B cell (primary cell): ENCODE measurements at regions not wholly inside any gene's neighbourhood (a gene's known extent, or its start where the extent isn't known, plus 50 kb on each side); places are given as distances from the start of the nearest gene placed in this dataset.

Experiments
- ATAC-seq: fragments of 200-7000 bp; cut with Tn5 transposase; one replicate; pipeline ENCODE4 v1.10.0; 2021; ENCODE audit warnings: low read depth, mild to moderate bottlenecking, moderate number of reproducible peaks, moderate library complexity
- CTCF ChIA-PET: fragments of 350-600 bp; sonication (Branson Sonifier 250); formaldehyde crosslinking; loops from one replicate; lab custom pipeline; 2021; ENCODE audit warnings: antibody characterized with exemption, inconsistent platforms; lab: Charles Lee
- POLR2A ChIA-PET: fragments of 350-600 bp; sonication (Branson Sonifier 250); formaldehyde crosslinking; loops from one replicate; lab custom pipeline; 2021; ENCODE audit warnings: antibody characterized with exemption; lab: Charles Lee
- DNase-seq: peaks from one replicate; pipeline ENCODE4 v3.0.0; 2013
- H2AFZ ChIP-seq: 2 replicates; pipeline ENCODE4 v1.6.1; 2012; ENCODE audit warnings: mild to moderate bottlenecking, low read depth, low read length; ENCODE audit not compliant: insufficient read depth, poor library complexity, severe bottlenecking
- H3K27ac ChIP-seq, 2 donors: 1 replicate in 1 of 2; 2 replicates in 1 of 2; pipeline ENCODE4 v1.5.1; 2012 to 2013; ENCODE audit warnings: low read length in 2 of 2, mild to moderate bottlenecking in 2 of 2, moderate library complexity in 1 of 2
- H3K27me3 ChIP-seq, 4 experiments: fragments of 200-600 bp in 1 of 4; sonication (generic) in 1 of 4; replicated peaks in 1 of 4; 1 replicate in 2 of 4; 2 replicates in 2 of 4; pipeline versions ENCODE4 v1.6.1 to v1.7.0; 2013 to 2016; ENCODE audit warnings: low read length in 3 of 4, mild to moderate bottlenecking in 2 of 4, mixed read lengths in 1 of 4, moderate library complexity in 1 of 4; ENCODE audit not compliant: insufficient read depth in 4 of 4, control insufficient read depth in 3 of 4; ENCODE audit errors: control extremely low read depth in 1 of 4
- H3K36me3 ChIP-seq, 2 experiments: replicated peaks in 1 of 2; 1 replicate in 1 of 2; 2 replicates in 1 of 2; pipeline versions ENCODE4 v1.6.1 to v1.7.1; 2013; ENCODE audit warnings: low read length in 1 of 2; ENCODE audit not compliant: insufficient read depth in 2 of 2, control insufficient read depth in 1 of 2; ENCODE audit errors: control extremely low read depth in 1 of 2, extremely low read depth in 1 of 2
- H3K4me1 ChIP-seq, 2 donors: fragments of 200-600 bp in 1 of 2; sonication (generic) in 1 of 2; 1 replicate in 1 of 2; 2 replicates in 1 of 2; pipeline versions ENCODE4 v1.5.1 to v1.6.1; 2013 to 2017; ENCODE audit warnings: low read length in 2 of 2; ENCODE audit not compliant: control insufficient read depth in 2 of 2, insufficient read depth in 2 of 2
- H3K4me2 ChIP-seq: replicated peaks from 2 replicates; pipeline ENCODE3; 2012; ENCODE audit warnings: mild to moderate bottlenecking, low read depth, low read length; ENCODE audit not compliant: poor library complexity, severe bottlenecking
- H3K4me3 ChIP-seq, 5 experiments: fragments of 200-600 bp in 1 of 5; sonication (generic) in 1 of 5; 1 replicate in 3 of 5; 2 replicates in 2 of 5; pipeline versions ENCODE4 v1.5.1 to v1.7.0; 2011 to 2016; ENCODE audit warnings: low read length in 4 of 5, mild to moderate bottlenecking in 4 of 5, low read depth in 2 of 5, control low read depth in 1 of 5, moderate library complexity in 1 of 5; ENCODE audit not compliant: insufficient read depth in 1 of 5; ENCODE audit errors: control extremely low read depth in 1 of 5, extremely low read depth in 1 of 5
- H3K79me2 ChIP-seq: fragments of 200-600 bp; sonication (generic); one replicate; pipeline ENCODE4 v1.6.0; 2016; ENCODE audit warnings: low read length; ENCODE audit not compliant: control insufficient read depth, insufficient read depth
- H3K9ac ChIP-seq: fragments of 200-600 bp; sonication (generic); 2 replicates; pipeline ENCODE4 v1.6.1; 2017; ENCODE audit warnings: mild to moderate bottlenecking, low read length, moderate library complexity
- H3K9me3 ChIP-seq, 3 donors: one replicate each; pipeline versions ENCODE4 v1.6.1 to v1.7.1; 2013; ENCODE audit warnings: low read length in 2 of 3; ENCODE audit not compliant: control insufficient read depth in 2 of 3, insufficient read depth in 1 of 3; ENCODE audit errors: control extremely low read depth in 1 of 3
- H4K20me1 ChIP-seq: 2 replicates; pipeline ENCODE4 v1.6.0; 2012; ENCODE audit warnings: mild to moderate bottlenecking, low read length; ENCODE audit not compliant: insufficient read depth, control insufficient read depth, poor library complexity, severe bottlenecking
- H3K27ac Mint-ChIP-seq: one replicate; pipeline ENCODE4 v1.8.0; 2021; ENCODE audit warnings: mixed read lengths
- H3K27me3 Mint-ChIP-seq: one replicate; pipeline ENCODE4 v1.8.0; 2021; ENCODE audit warnings: mixed read lengths
- H3K4me1 Mint-ChIP-seq: one replicate; pipeline ENCODE4 v1.8.0; 2021; ENCODE audit warnings: mixed read lengths
- H3K4me3 Mint-ChIP-seq: one replicate; pipeline ENCODE4 v1.8.0; 2021; ENCODE audit warnings: mixed read lengths
- H3K9me3 Mint-ChIP-seq: one replicate; pipeline ENCODE4 v1.8.0; 2022; ENCODE audit warnings: mixed read lengths; ENCODE audit not compliant: insufficient read depth
- CTCF ChIP-seq: fragments of 200-600 bp; IDR thresholded peaks from one replicate; pipeline ENCODE4 v1.8.0; 2022; ENCODE audit warnings: antibody characterized with exemption, mild to moderate bottlenecking
- EZH2 ChIP-seq: IDR thresholded peaks from 2 replicates; pipeline ENCODE4 v1.6.1; 2012; ENCODE audit warnings: borderline replicate concordance, low read depth, mild to moderate bottlenecking, moderate library complexity, low read length; ENCODE audit not compliant: insufficient read depth, poor library complexity, severe bottlenecking
- WGBS: methylation state at CpG from one replicate; pipeline ENCODE4 v1.1.5; 2013; ENCODE audit warnings: missing lambda C conversion rate; ENCODE audit not compliant: insufficient coverage; 5-methylcytosine and 5-hydroxymethylcytosine counted together
- intact Hi-C: fragments of 100-400 bp; cut with micrococcal nuclease; formaldehyde crosslinking; loops from one replicate; pipeline ENCODE4 v1.10.0; 2022

GRCh38 chr15:38819387-38819950, 254.9 kb upstream of the RASGRP1 start:
- WGBS: 86% methylated on average over 5 of the region's 8 CpGs
- intact Hi-C loops: loop anchor here (5.0 kb wide), 1 partner anchor 938 kb away; no protein-coding TSS in a partner anchor
- no peaks in the 10 kb centered on the region for H4K20me1 ChIP-seq
- Mint-ChIP-seq H3K4me1 (no peaks in the 10 kb centered on the region), H3K27me3 (peaks cover 20% of the 10 kb centered on the region), H3K27ac (no peak overlapping the region), H3K9me3 (no peaks in the 10 kb centered on the region), H3K4me3 (no peak overlapping the region)
- no peaks in the 10 kb centered on the region for H3K36me3 ChIP-seq
- ChIA-PET CTCF (interaction anchor here (1.4 kb wide), 1 partner anchor 11 kb away, joined by 3 read pairs; no protein-coding TSS in a partner anchor), POLR2A (no interaction called here)
- no peaks in the 10 kb centered on the region for H3K9me3 ChIP-seq
- no peak overlapping the region for H3K4me2 ChIP-seq
- TF ChIP-seq CTCF: no peak
- TF ChIP-seq EZH2: no peak
- no peak overlapping the region for H3K27ac ChIP-seq
- no peak overlapping the region for H3K4me3 ChIP-seq
- H3K27me3 ChIP-seq: peaks cover 0 to 2% (median 0%) of the 10 kb centered on the region in 4 experiments
- no peak overlapping the region for H2AFZ ChIP-seq
- H3K4me1 ChIP-seq: peaks cover 0 to 4% of the 10 kb centered on the region in 2 donors
- no peak overlapping the region for H3K9ac ChIP-seq
- DNase-seq (no peak), ATAC-seq (no peak)
- H3K79me2 ChIP-seq: no peaks in the 10 kb centered on the region

GRCh38 chr15:38823263-38823662, 258.6 kb upstream of the RASGRP1 start:
- no peak overlapping the region for H3K4me2 ChIP-seq
- H3K27me3 ChIP-seq: no peaks in the 10 kb centered on the region
- H3K9me3 ChIP-seq: no peaks in the 10 kb centered on the region
- ChIA-PET POLR2A (no interaction called here), CTCF (no interaction called here)
- H3K79me2 ChIP-seq: no peaks in the 10 kb centered on the region
- no peak overlapping the region for H2AFZ ChIP-seq
- no peaks in the 10 kb centered on the region for H3K4me1 ChIP-seq
- H3K36me3 ChIP-seq: no peaks in the 10 kb centered on the region
- Mint-ChIP-seq H3K4me3 (no peak overlapping the region), H3K27me3 (peaks cover 4% of the 10 kb centered on the region), H3K9me3 (no peaks in the 10 kb centered on the region), H3K4me1 (no peaks in the 10 kb centered on the region), H3K27ac (no peak overlapping the region)
- no peak overlapping the region for H3K27ac ChIP-seq
- no peaks in the 10 kb centered on the region for H4K20me1 ChIP-seq
- TF ChIP-seq EZH2 (no peak), CTCF (no peak)
- H3K9ac ChIP-seq: no peak overlapping the region
- DNase-seq (no peak), ATAC-seq (no peak)
- WGBS: 82% methylated on average over 3 of the region's 3 CpGs
- H3K4me3 ChIP-seq: no peak overlapping the region
- intact Hi-C loops: no loop called here
